ENCODE measurements at regions not wholly inside any gene's neighbourhood (a gene's known extent, or its start where the extent isn't known, plus 50 kb on each side); places are given as distances from the start of the nearest gene placed in this dataset.

DNA sequence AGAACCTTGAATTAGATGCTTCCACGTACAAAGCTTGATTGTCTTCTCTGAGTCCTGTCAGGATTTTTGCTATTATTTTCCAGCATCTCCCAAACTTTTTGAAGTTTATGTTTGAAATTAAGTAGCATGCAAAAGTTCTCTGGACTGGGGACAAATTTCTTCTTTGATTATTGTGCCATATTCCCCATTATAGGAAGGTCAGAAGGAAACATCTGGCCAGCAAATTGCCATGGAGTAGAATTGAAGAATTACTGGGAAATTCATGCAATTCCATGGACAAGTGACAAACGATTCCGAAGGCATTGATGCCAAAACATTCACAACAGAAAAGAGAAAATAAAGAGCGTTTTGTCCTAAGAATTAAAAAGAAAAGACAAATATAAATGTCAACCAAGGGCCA is 737.2 kb downstream of the CDH11 start:
- DNase-seq (no peak), ATAC-seq (no peak)
- intact Hi-C loops (cut with DNase I): no loop called here
- Histone ChIP-seq H3K27ac (no peak overlapping the region), H3K9me3 (no peaks in the 10 kb centered on the region), H3K4me3 (no peak overlapping the region), H3K36me3 (no peaks in the 10 kb centered on the region), H3K27me3 (no peaks in the 10 kb centered on the region), H3K4me1 (no peaks in the 10 kb centered on the region)
- TF ChIP-seq, protein P1, sequence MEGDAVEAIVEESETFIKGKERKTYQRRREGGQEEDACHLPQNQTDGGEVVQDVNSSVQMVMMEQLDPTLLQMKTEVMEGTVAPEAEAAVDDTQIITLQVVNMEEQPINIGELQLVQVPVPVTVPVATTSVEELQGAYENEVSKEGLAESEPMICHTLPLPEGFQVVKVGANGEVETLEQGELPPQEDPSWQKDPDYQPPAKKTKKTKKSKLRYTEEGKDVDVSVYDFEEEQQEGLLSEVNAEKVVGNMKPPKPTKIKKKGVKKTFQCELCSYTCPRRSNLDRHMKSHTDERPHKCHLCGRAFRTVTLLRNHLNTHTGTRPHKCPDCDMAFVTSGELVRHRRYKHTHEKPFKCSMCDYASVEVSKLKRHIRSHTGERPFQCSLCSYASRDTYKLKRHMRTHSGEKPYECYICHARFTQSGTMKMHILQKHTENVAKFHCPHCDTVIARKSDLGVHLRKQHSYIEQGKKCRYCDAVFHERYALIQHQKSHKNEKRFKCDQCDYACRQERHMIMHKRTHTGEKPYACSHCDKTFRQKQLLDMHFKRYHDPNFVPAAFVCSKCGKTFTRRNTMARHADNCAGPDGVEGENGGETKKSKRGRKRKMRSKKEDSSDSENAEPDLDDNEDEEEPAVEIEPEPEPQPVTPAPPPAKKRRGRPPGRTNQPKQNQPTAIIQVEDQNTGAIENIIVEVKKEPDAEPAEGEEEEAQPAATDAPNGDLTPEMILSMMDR (IDR thresholded peaks at IDR 0.05): no peak

DNA sequence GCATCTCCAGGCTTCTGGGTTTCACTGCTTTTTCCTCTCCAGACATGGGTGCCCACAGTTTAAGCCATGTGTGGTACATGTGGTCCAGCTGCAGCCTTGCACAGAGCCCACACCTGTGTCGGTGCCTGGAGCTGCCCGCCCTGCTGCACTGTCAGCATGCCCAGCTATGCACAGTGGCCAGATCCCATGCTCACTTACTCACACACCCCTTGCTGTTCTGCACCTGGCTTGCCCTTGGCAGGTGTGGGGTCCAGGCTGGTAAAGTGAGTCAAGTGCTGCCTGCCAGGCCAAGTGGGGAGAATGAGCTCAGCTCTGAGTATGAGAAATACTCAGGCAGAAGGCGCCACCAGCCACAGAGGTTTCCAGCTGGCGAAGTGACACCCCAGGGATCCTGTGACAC is 739.9 kb downstream of the CDH11 start:
- peak; percentile 32 for ATAC-seq
- no peak overlapping the region for H3K27ac ChIP-seq
- H3K4me1 ChIP-seq: no peaks in the 10 kb centered on the region
- TF ChIP-seq, protein P1 (IDR thresholded peaks at IDR 0.05): no peak
- no peaks in the 10 kb centered on the region for H3K9me3 ChIP-seq
- no peaks in the 10 kb centered on the region for H3K27me3 ChIP-seq
- no peaks in the 10 kb centered on the region for H3K36me3 ChIP-seq
- no peak for DNase-seq
- no peak overlapping the region for H3K4me3 ChIP-seq
- intact Hi-C loops (cut with DNase I): no loop called here

DNA sequence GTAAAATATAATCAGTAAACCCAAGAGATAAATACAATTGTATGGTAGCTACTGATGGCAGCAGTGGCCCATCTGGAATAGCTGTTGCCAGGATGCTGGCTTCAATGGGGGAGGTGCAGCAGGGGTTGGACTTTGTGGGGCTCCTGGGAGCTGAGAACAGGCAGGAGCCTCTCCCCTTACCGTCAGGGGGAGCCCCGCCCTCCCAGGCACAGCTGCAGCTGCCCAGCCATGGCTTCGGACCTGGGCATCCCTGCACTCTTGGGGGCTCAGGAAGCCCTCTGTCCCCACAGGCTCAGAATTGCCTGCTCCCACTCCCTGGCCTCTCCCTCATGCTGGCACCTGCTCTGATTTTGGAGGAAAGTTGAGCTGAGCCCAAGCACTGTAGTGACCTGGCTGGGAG is 741.1 kb downstream of the CDH11 start:
- Histone ChIP-seq H3K27ac (no peak overlapping the region), H3K4me3 (no peak overlapping the region), H3K4me1 (no peaks in the 10 kb centered on the region), H3K9me3 (no peaks in the 10 kb centered on the region), H3K36me3 (no peaks in the 10 kb centered on the region), H3K27me3 (no peaks in the 10 kb centered on the region)
- TF ChIP-seq, protein P1 (IDR thresholded peaks at IDR 0.05): no peak
- DNase-seq (no peak), ATAC-seq (no peak)
- intact Hi-C loops (cut with DNase I): no loop called here

DNA sequence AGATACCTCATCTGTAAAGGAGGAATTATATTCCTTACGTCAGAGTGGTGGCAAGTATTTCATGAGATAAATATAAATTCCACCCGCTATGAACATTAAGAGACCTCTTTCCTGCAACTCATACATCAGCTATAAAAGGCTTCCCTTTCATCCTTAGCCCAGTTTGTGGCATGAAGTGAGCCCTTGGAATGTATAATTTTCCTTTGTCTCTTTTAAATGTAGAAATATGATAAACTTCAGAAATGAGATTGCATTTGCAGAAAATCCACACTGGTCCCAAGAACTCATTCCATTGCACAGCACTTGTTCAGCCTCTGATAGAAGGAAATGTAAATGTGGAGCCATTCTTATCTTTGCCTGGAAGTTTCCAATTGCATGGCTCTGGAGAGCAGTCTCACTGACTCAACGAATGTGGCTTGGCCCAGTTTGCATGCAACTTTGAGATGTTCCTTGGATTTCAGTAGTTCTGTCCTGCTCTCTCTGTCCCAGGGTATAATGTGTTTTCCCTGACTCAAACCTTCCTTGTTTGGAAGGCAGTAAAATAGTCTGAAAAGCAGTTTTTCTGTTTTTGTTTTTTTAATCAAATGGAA is 746.4 kb downstream of the CDH11 start:
- DNase-seq: no peak
- H3K4me1 ChIP-seq: no peaks in the 10 kb centered on the region
- H3K9me3 ChIP-seq: no peaks in the 10 kb centered on the region
- no peaks in the 10 kb centered on the region for H3K36me3 ChIP-seq
- no peak overlapping the region for H3K4me3 ChIP-seq
- intact Hi-C loops (cut with DNase I): no loop called here
- no peaks in the 10 kb centered on the region for H3K27me3 ChIP-seq
- TF ChIP-seq, protein P1 (IDR thresholded peaks at IDR 0.05): no peak
- no peak overlapping the region for H3K27ac ChIP-seq
- no peak for ATAC-seq

DNA sequence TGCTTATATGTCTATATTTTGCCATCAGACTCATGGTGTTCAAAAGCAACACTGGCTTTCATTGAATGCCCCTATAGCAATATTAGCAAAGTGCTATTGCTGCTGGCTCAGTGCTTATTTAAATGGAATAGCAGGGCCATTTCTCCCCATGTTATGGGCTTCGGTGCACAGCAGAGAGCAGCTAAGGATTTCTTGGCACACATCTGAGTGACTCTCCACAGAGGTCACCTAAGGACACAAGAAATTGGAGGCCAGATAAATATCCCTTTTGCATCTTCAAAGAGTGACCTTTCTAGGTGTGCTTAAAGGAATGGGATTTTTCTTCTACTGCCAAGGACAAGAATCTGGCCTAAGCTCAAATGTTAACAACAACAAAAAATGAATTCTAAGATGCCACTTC is 751.8 kb downstream of the CDH11 start:
- Histone ChIP-seq H3K27ac (no peak overlapping the region), H3K9me3 (no peaks in the 10 kb centered on the region), H3K36me3 (no peaks in the 10 kb centered on the region), H3K4me1 (no peaks in the 10 kb centered on the region), H3K27me3 (no peaks in the 10 kb centered on the region), H3K4me3 (no peak overlapping the region)
- ATAC-seq: no peak
- intact Hi-C loops (cut with DNase I): no loop called here
- TF ChIP-seq, protein P1 (IDR thresholded peaks at IDR 0.05): no peak
- DNase-seq: no peak

DNA sequence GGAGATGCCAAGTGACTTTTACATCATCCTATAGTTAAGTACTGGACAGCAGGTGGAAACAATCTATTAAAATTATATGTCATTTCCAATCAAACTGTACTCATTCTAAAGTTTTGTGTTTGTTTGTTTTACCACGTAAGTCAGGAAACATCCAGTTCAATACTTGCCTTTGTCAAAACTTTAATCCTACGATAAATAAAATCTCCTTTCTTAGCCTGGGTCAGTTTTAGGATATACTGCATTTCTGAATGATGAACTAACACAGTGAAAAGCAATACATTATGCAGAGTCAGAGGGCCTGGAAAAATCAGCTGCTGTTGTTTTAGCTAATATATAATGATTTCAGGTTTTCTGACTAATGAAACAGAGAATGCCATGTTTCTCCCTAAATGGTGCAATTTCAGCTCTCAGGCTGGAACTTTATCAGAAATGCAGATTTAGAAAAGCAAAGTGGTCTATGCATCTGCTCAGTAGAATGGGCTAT is 756.4 kb downstream of the CDH11 start:
- Histone ChIP-seq H3K27ac (no peak overlapping the region), H3K36me3 (no peaks in the 10 kb centered on the region), H3K27me3 (no peaks in the 10 kb centered on the region), H3K4me1 (no peaks in the 10 kb centered on the region), H3K9me3 (no peaks in the 10 kb centered on the region), H3K4me3 (no peak overlapping the region)
- ATAC-seq (no peak), DNase-seq (no peak)
- TF ChIP-seq, protein P1 (IDR thresholded peaks at IDR 0.05): no peak
- intact Hi-C loops (cut with DNase I): no loop called here

Data from upper lobe of right lung (tissue), 1 donor.